ENCODE measurements at regions not wholly inside any gene's neighbourhood (a gene's known extent, or its start where the extent isn't known, plus 50 kb on each side); places are given as distances from the start of the nearest gene placed in this dataset.

GRCh38 chr12:53825246-53826081 lies 73.7 kb upstream of the CISTR start:
- no peak for TF ChIP-seq CTCF (IDR thresholded peaks at IDR 0.05; ENCODE audit: control extremely low read depth in 1 of 3, insufficient read depth in 1 of 3, low read depth in 1 of 3, low read length in 3 of 3)
- no peak for TF ChIP-seq YY1 (IDR thresholded peaks at IDR 0.05; ENCODE audit: low read depth, low read length)
- TF ChIP-seq TCF12 (IDR thresholded peaks at IDR 0.05; ENCODE audit: low read depth, low read length): no peak
- no peak for TF ChIP-seq JUND (IDR thresholded peaks at IDR 0.05; ENCODE audit: low read length)

All from H1 (cell line).